T-helper 22 cell (primary cell): ENCODE measurements at regions not wholly inside any gene's neighbourhood (a gene's known extent, or its start where the extent isn't known, plus 50 kb on each side); places are given as distances from the start of the nearest gene placed in this dataset.
"Not testable (repeated sequence)": the region's sequence is repeated elsewhere in the genome, so short reads cannot be mapped to it uniquely, and the experiment has no call there.

ENCODE experiments used
- DNase-seq: peaks from one replicate; pipeline ENCODE4 v3.0.0-alpha.2; 2020; ENCODE audit warnings: low read depth

GRCh38 chr3:102686792-102687191 lies 252.0 kb downstream of the ZPLD1 start:
- no peak for DNase-seq

GRCh38 chr3:102687851-102688555 lies 253.2 kb downstream of the ZPLD1 start:
- DNase-seq, result no peak

- DNase-seq, result no peak
These were observed 253.7 kb downstream of the ZPLD1 start for GRCh38 chr3:102688556-102688930.

GRCh38 chr3:102691507-102691906 lies 256.7 kb downstream of the ZPLD1 start:
- no peak for DNase-seq

- DNase-seq, result no peak
These were observed 264.4 kb downstream of the ZPLD1 start for GRCh38 chr3:102699104-102699818.

- no peak for DNase-seq
These were observed 265.0 kb downstream of the ZPLD1 start for GRCh38 chr3:102699819-102700140.

- DNase-seq, result no peak
These were observed 278.1 kb downstream of the ZPLD1 start for GRCh38 chr3:102712896-102713295.

GRCh38 chr3:102714567-102714966 lies 279.8 kb downstream of the ZPLD1 start:
- DNase-seq, result no peak

- no peak for DNase-seq
These were observed 280.3 kb downstream of the ZPLD1 start for GRCh38 chr3:102715030-102715697.

- DNase-seq, result no peak
These were observed 283.8 kb downstream of the ZPLD1 start for GRCh38 chr3:102718651-102719050.

- no peak for DNase-seq
These were observed 287.5 kb downstream of the ZPLD1 start for GRCh38 chr3:102722317-102722716.

- DNase-seq, result no peak
These were observed 292.5 kb downstream of the ZPLD1 start for GRCh38 chr3:102727340-102727739.

GRCh38 chr3:102732581-102732980 lies 297.8 kb downstream of the ZPLD1 start:
- DNase-seq, result not testable (repeated sequence)

- DNase-seq, result no peak
These were observed 299.2 kb downstream of the ZPLD1 start for GRCh38 chr3:102733791-102734563.

GRCh38 chr3:102735311-102735710 lies 300.5 kb downstream of the ZPLD1 start:
- DNase-seq, result no peak

- DNase-seq, result no peak
These were observed 301.6 kb downstream of the ZPLD1 start for GRCh38 chr3:102736288-102736974.

GRCh38 chr3:102736975-102737304 lies 302.1 kb downstream of the ZPLD1 start:
- no peak for DNase-seq

GRCh38 chr3:102737353-102737752 lies 302.5 kb downstream of the ZPLD1 start:
- no peak for DNase-seq

GRCh38 chr3:102741105-102741504 lies 306.3 kb downstream of the ZPLD1 start:
- DNase-seq, result no peak

- DNase-seq, result no peak
These were observed 306.9 kb downstream of the ZPLD1 start for GRCh38 chr3:102741694-102742093.

- DNase-seq, result no peak
These were observed 311.1 kb downstream of the ZPLD1 start for GRCh38 chr3:102745881-102746280.

- DNase-seq, result no peak
These were observed 312.8 kb downstream of the ZPLD1 start for GRCh38 chr3:102747611-102748010.
